Left ventricle myocardium inferior (tissue), 1 donor: ENCODE measurements at regions not wholly inside any gene's neighbourhood (a gene's known extent, or its start where the extent isn't known, plus 50 kb on each side); places are given as distances from the start of the nearest gene placed in this dataset.

ENCODE experiments used
- DNase-seq: peaks from one replicate; pipeline ENCODE4 v3.0.0-alpha.2; 2020
- H3K27ac ChIP-seq: fragments of 200-600 bp; replicated peaks from 2 replicates; pipeline ENCODE4 v1.8.0; 2021
- H3K27me3 ChIP-seq: fragments of 200-600 bp; 2 replicates; pipeline ENCODE4 v1.8.0; 2021; ENCODE audit warnings: low read depth
- H3K36me3 ChIP-seq: fragments of 200-600 bp; 2 replicates; pipeline ENCODE4 v1.8.0; 2021
- H3K4me1 ChIP-seq: fragments of 200-600 bp; 2 replicates; pipeline ENCODE4 v1.8.0; 2021
- H3K4me3 ChIP-seq: fragments of 200-600 bp; 2 replicates; pipeline ENCODE4 v1.8.0; 2021; ENCODE audit warnings: mild to moderate bottlenecking, moderate library complexity
- H3K9me3 ChIP-seq: fragments of 200-600 bp; replicated peaks from 2 replicates; pipeline ENCODE4 v1.8.0; 2021
- intact Hi-C: fragments of 100-400 bp; cut with micrococcal nuclease; formaldehyde crosslinking; loops from one replicate; pipeline ENCODE4 v1.11.0; 2022
- TF ChIP-seq, protein P1 (sequence below): fragments of 200-600 bp; IDR thresholded peaks from 2 replicates; pipeline ENCODE4 v1.8.0; 2021; ENCODE audit warnings: antibody characterized with exemption, mild to moderate bottlenecking, borderline replicate concordance
- donor health status: DM: no; HTN: yes; CAD: no; lungs with severe emphysema.

DNA sequence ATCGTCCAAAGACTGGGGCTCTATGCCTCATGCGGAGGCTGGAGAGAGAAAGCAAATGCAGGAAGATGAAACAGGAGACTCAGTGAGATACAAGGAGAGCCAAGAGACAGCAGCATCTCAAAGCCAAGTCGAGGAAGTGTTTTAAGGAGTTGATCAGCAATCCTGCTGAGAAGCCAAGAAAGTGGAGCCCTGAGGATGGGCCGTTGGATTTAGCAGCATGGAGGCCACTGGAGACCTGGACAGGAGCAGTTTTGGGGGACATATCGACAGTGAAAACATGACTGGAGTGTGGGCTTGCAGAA lies 107.4 kb upstream of the ZBTB40 start:
- no peak overlapping the region for H3K4me3 ChIP-seq
- peaks cover 5% of the 10 kb centered on the region for H3K4me1 ChIP-seq
- DNase-seq = no peak
- H3K27me3 ChIP-seq = peaks cover 98% of the 10 kb centered on the region
- H3K36me3 ChIP-seq = no peaks in the 10 kb centered on the region
- no peaks in the 10 kb centered on the region for H3K9me3 ChIP-seq
- TF ChIP-seq, protein P1, sequence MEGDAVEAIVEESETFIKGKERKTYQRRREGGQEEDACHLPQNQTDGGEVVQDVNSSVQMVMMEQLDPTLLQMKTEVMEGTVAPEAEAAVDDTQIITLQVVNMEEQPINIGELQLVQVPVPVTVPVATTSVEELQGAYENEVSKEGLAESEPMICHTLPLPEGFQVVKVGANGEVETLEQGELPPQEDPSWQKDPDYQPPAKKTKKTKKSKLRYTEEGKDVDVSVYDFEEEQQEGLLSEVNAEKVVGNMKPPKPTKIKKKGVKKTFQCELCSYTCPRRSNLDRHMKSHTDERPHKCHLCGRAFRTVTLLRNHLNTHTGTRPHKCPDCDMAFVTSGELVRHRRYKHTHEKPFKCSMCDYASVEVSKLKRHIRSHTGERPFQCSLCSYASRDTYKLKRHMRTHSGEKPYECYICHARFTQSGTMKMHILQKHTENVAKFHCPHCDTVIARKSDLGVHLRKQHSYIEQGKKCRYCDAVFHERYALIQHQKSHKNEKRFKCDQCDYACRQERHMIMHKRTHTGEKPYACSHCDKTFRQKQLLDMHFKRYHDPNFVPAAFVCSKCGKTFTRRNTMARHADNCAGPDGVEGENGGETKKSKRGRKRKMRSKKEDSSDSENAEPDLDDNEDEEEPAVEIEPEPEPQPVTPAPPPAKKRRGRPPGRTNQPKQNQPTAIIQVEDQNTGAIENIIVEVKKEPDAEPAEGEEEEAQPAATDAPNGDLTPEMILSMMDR = no peak
- no peak overlapping the region for H3K27ac ChIP-seq
- intact Hi-C loops = no loop called here

DNA sequence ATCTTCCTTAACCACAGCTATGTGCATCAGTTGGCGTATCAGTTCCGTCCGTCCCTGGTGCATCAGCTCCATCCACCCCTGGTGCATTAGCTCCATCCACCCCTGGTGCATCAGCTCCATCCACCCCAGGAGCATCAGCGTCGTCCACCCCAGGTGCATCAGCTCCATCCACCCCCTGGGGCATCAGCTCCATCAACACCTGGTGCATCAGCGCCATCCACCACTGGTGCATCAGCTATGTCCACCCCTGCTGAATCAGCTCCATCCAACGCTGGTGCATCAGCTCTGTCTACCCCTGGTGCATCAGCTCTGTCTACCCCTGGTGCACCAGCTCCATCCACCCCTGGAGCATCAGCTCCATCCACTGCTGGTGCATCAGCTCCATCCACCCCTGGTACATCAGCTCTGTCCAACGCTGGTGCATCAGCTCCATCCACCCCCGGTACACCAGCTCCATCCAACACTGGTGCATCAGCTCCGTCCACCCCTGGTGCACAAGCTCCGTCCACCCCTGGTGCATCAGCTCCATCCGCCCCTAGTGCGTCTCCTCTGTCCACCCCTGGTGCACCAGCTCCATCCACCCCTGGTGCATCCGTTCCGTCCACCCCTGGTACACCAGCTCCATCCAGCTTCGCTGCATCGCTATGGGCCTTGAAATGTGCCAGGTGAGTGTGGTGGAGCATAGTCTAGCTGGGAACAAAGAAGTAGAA lies 106.6 kb upstream of the ZBTB40 start:
- intact Hi-C loops = no loop called here
- no peak for DNase-seq
- Histone ChIP-seq H3K9me3 (no peaks in the 10 kb centered on the region), H3K4me1 (peaks cover 5% of the 10 kb centered on the region), H3K4me3 (no peak overlapping the region), H3K36me3 (no peaks in the 10 kb centered on the region), H3K27me3 (peaks cover 99% of the 10 kb centered on the region), H3K27ac (no peak overlapping the region)
- TF ChIP-seq, protein P1 = no peak

DNA sequence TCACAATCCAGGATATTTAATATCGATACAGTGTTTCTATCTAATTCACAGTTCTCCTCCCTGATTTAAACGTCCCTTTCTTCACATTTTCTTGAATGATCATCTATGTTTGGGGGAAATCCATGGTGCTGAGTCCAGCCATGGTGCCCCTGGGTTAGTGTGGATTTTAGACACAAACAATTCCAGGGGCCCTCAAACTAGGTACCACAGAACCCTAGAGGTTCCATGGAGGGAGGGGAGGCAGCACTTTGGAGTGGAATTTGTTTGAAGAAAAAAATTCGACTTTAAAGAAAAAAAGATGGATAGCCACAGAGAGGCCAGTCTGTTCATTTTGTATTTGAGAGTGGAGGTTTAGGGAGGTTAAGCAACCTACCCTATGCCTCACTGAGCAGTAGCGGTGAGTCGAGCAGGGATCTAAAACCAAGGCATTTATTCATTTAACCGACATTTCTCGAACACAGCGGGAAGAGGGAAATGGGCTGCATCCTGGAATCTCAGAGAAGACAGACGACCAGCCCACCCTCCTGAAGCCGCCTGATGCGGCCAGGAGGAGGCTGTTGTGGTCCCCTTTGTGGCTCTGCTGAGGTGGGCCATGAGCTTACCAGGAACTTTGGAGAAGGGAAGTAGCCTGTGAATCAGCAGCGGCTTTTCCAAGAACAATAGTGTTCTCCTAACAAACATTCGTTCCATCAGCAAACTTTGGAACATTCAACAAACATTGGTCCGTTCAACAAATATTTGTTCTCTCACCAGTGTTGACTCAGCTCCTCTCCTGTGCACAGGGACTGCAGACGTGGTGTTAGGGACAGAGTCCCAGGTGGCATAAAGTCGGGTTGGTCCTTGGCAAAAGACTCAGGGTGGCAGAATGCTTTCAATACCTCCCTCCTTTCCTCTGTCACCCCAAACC lies 103.5 kb upstream of the ZBTB40 start:
- intact Hi-C loops = no loop called here
- DNase-seq = no peak
- no peaks in the 10 kb centered on the region for H3K4me1 ChIP-seq
- no peaks in the 10 kb centered on the region for H3K9me3 ChIP-seq
- no peaks in the 10 kb centered on the region for H3K36me3 ChIP-seq
- H3K27me3 ChIP-seq = peaks cover 99% of the 10 kb centered on the region
- H3K27ac ChIP-seq = no peak overlapping the region
- TF ChIP-seq, protein P1 = no peak
- H3K4me3 ChIP-seq = no peak overlapping the region

DNA sequence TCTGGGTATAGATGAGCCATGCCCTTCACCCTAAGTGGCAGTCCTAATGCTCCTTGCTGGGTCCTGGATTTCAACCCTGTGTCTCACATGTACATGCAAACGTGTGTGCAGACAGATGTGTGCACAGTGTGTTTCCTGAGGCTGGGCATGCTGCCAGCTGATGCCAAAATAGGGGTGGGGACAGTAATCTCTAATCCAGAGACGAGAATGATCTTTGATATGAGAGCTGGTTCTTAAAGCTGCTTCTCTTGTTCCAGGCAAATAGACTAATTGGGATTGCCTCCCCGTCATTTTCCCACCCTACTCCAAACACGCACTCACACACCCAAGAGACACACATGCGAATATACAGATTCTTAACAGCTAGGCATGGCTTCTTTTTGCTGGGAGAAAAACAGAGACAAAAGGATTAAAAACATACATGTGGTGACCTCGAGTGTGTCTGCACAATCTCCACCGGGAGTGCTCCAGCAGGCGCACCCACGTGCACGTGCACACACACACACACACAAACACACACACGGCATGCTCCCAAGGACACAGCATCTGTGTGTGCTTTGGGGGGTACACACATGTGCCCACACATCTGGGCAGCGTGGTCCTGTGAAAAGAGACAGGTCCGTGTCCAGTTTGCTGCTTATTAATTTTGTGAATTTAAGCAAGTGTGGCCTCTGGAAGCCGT lies 102.1 kb upstream of the ZBTB40 start:
- no peak for DNase-seq
- TF ChIP-seq, protein P1 = no peak
- Histone ChIP-seq H3K4me3 (no peak overlapping the region), H3K9me3 (no peaks in the 10 kb centered on the region), H3K27ac (no peak overlapping the region), H3K4me1 (no peaks in the 10 kb centered on the region), H3K27me3 (peaks cover 99% of the 10 kb centered on the region), H3K36me3 (no peaks in the 10 kb centered on the region)
- intact Hi-C loops = no loop called here

DNA sequence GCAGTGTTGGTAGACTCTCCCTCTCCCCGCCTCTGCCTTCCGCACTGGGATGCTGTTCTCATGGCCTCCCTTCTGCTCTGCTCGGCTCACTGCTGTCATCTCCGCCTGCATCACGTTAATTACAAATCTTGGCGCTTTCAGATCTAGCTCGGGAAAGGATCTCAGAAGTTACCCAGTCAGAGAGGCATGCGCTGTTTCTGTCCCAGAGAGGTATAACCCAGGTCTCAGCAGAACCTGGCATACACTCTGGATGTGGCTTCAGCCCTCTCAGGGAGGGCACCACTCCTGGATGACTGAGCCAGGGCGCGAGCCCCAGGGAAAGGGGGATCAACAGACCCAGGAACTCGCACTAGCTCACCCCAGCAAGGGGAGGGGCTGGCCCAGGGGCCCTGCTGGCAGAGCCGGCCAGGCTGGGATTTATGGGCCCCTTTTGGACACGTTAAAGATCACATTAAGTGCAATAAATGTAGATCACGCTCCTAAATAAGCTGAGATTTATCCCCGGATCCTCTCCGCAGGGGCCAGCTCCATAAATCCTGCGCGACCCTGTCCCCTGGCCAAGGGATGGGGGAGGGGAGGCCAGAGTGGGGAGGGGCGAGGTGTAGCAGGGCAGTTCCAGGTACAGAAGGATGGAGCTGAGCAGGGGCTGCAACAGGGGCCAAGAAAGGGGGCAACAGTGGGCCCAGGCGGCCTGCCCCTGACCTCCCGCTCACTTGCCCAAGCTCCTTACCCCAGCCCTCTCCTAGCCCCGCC lies 101.3 kb upstream of the ZBTB40 start:
- Histone ChIP-seq H3K4me3 (no peak overlapping the region), H3K9me3 (no peaks in the 10 kb centered on the region), H3K4me1 (no peaks in the 10 kb centered on the region), H3K27me3 (peaks cover 99% of the 10 kb centered on the region), H3K27ac (no peak overlapping the region), H3K36me3 (no peaks in the 10 kb centered on the region)
- TF ChIP-seq, protein P1 = no peak
- intact Hi-C loops = no loop called here
- no peak for DNase-seq
